B cell (primary cell): ENCODE measurements at regions not wholly inside any gene's neighbourhood (a gene's known extent, or its start where the extent isn't known, plus 50 kb on each side); places are given as distances from the start of the nearest gene placed in this dataset.

Experiments used
- ATAC-seq: fragments of 200-7000 bp; cut with Tn5 transposase; one replicate; pipeline ENCODE4 v1.10.0; 2021; ENCODE audit warnings: low read depth, mild to moderate bottlenecking, moderate number of reproducible peaks, moderate library complexity
- CTCF ChIA-PET: fragments of 350-600 bp; sonication (Branson Sonifier 250); formaldehyde crosslinking; loops from one replicate; lab custom pipeline; 2021; ENCODE audit warnings: antibody characterized with exemption, inconsistent platforms; lab: Charles Lee
- POLR2A ChIA-PET: fragments of 350-600 bp; sonication (Branson Sonifier 250); formaldehyde crosslinking; loops from one replicate; lab custom pipeline; 2021; ENCODE audit warnings: antibody characterized with exemption; lab: Charles Lee
- DNase-seq: peaks from one replicate; pipeline ENCODE4 v3.0.0; 2013
- H2AFZ ChIP-seq: 2 replicates; pipeline ENCODE4 v1.6.1; 2012; ENCODE audit warnings: mild to moderate bottlenecking, low read depth, low read length; ENCODE audit not compliant: insufficient read depth, poor library complexity, severe bottlenecking
- H3K27ac ChIP-seq, 2 donors: 1 replicate in 1 of 2; 2 replicates in 1 of 2; pipeline ENCODE4 v1.5.1; 2012 to 2013; ENCODE audit warnings: low read length in 2 of 2, mild to moderate bottlenecking in 2 of 2, moderate library complexity in 1 of 2
- H3K27me3 ChIP-seq, 4 experiments: fragments of 200-600 bp in 1 of 4; sonication (generic) in 1 of 4; replicated peaks in 1 of 4; 1 replicate in 2 of 4; 2 replicates in 2 of 4; pipeline versions ENCODE4 v1.6.1 to v1.7.0; 2013 to 2016; ENCODE audit warnings: low read length in 3 of 4, mild to moderate bottlenecking in 2 of 4, mixed read lengths in 1 of 4, moderate library complexity in 1 of 4; ENCODE audit not compliant: insufficient read depth in 4 of 4, control insufficient read depth in 3 of 4; ENCODE audit errors: control extremely low read depth in 1 of 4
- H3K36me3 ChIP-seq, 2 experiments: replicated peaks in 1 of 2; 1 replicate in 1 of 2; 2 replicates in 1 of 2; pipeline versions ENCODE4 v1.6.1 to v1.7.1; 2013; ENCODE audit warnings: low read length in 1 of 2; ENCODE audit not compliant: insufficient read depth in 2 of 2, control insufficient read depth in 1 of 2; ENCODE audit errors: control extremely low read depth in 1 of 2, extremely low read depth in 1 of 2
- H3K4me1 ChIP-seq, 2 donors: fragments of 200-600 bp in 1 of 2; sonication (generic) in 1 of 2; 1 replicate in 1 of 2; 2 replicates in 1 of 2; pipeline versions ENCODE4 v1.5.1 to v1.6.1; 2013 to 2017; ENCODE audit warnings: low read length in 2 of 2; ENCODE audit not compliant: control insufficient read depth in 2 of 2, insufficient read depth in 2 of 2
- H3K4me2 ChIP-seq: replicated peaks from 2 replicates; pipeline ENCODE3; 2012; ENCODE audit warnings: mild to moderate bottlenecking, low read depth, low read length; ENCODE audit not compliant: poor library complexity, severe bottlenecking
- H3K4me3 ChIP-seq, 5 experiments: fragments of 200-600 bp in 1 of 5; sonication (generic) in 1 of 5; 1 replicate in 3 of 5; 2 replicates in 2 of 5; pipeline versions ENCODE4 v1.5.1 to v1.7.0; 2011 to 2016; ENCODE audit warnings: low read length in 4 of 5, mild to moderate bottlenecking in 4 of 5, low read depth in 2 of 5, control low read depth in 1 of 5, moderate library complexity in 1 of 5; ENCODE audit not compliant: insufficient read depth in 1 of 5; ENCODE audit errors: control extremely low read depth in 1 of 5, extremely low read depth in 1 of 5
- H3K79me2 ChIP-seq: fragments of 200-600 bp; sonication (generic); one replicate; pipeline ENCODE4 v1.6.0; 2016; ENCODE audit warnings: low read length; ENCODE audit not compliant: control insufficient read depth, insufficient read depth
- H3K9ac ChIP-seq: fragments of 200-600 bp; sonication (generic); 2 replicates; pipeline ENCODE4 v1.6.1; 2017; ENCODE audit warnings: mild to moderate bottlenecking, low read length, moderate library complexity
- H3K9me3 ChIP-seq, 3 donors: one replicate each; pipeline versions ENCODE4 v1.6.1 to v1.7.1; 2013; ENCODE audit warnings: low read length in 2 of 3; ENCODE audit not compliant: control insufficient read depth in 2 of 3, insufficient read depth in 1 of 3; ENCODE audit errors: control extremely low read depth in 1 of 3
- H4K20me1 ChIP-seq: 2 replicates; pipeline ENCODE4 v1.6.0; 2012; ENCODE audit warnings: mild to moderate bottlenecking, low read length; ENCODE audit not compliant: insufficient read depth, control insufficient read depth, poor library complexity, severe bottlenecking
- H3K27ac Mint-ChIP-seq: one replicate; pipeline ENCODE4 v1.8.0; 2021; ENCODE audit warnings: mixed read lengths
- H3K27me3 Mint-ChIP-seq: one replicate; pipeline ENCODE4 v1.8.0; 2021; ENCODE audit warnings: mixed read lengths
- H3K4me1 Mint-ChIP-seq: one replicate; pipeline ENCODE4 v1.8.0; 2021; ENCODE audit warnings: mixed read lengths
- H3K4me3 Mint-ChIP-seq: one replicate; pipeline ENCODE4 v1.8.0; 2021; ENCODE audit warnings: mixed read lengths
- H3K9me3 Mint-ChIP-seq: one replicate; pipeline ENCODE4 v1.8.0; 2022; ENCODE audit warnings: mixed read lengths; ENCODE audit not compliant: insufficient read depth
- CTCF ChIP-seq: fragments of 200-600 bp; IDR thresholded peaks from one replicate; pipeline ENCODE4 v1.8.0; 2022; ENCODE audit warnings: antibody characterized with exemption, mild to moderate bottlenecking
- EZH2 ChIP-seq: IDR thresholded peaks from 2 replicates; pipeline ENCODE4 v1.6.1; 2012; ENCODE audit warnings: borderline replicate concordance, low read depth, mild to moderate bottlenecking, moderate library complexity, low read length; ENCODE audit not compliant: insufficient read depth, poor library complexity, severe bottlenecking
- WGBS: methylation state at CpG from one replicate; pipeline ENCODE4 v1.1.5; 2013; ENCODE audit warnings: missing lambda C conversion rate; ENCODE audit not compliant: insufficient coverage; 5-methylcytosine and 5-hydroxymethylcytosine counted together
- intact Hi-C: fragments of 100-400 bp; cut with micrococcal nuclease; formaldehyde crosslinking; loops from one replicate; pipeline ENCODE4 v1.10.0; 2022

- no peak for TF ChIP-seq CTCF
- no peak for TF ChIP-seq EZH2
- H3K9me3 Mint-ChIP-seq = peaks cover 2% of the 10 kb centered on the region
- H3K27ac Mint-ChIP-seq = no peak overlapping the region
- H3K27me3 Mint-ChIP-seq = no peaks in the 10 kb centered on the region
- H3K4me3 Mint-ChIP-seq = no peak overlapping the region
- Histone ChIP-seq H3K4me3 (no peak overlapping the region), H2AFZ (no peak overlapping the region), H3K9me3 (no peaks in the 10 kb centered on the region), H3K27me3 (no peaks in the 10 kb centered on the region), H3K4me1 (no peaks in the 10 kb centered on the region), H4K20me1 (no peaks in the 10 kb centered on the region), H3K27ac (no peak overlapping the region), H3K36me3 (no peaks in the 10 kb centered on the region), H3K79me2 (no peaks in the 10 kb centered on the region), H3K9ac (no peak overlapping the region), H3K4me2 (no peak overlapping the region)
- H3K4me1 Mint-ChIP-seq = no peaks in the 10 kb centered on the region
- no peak for ATAC-seq
- DNase-seq = no peak
- intact Hi-C loops = no loop called here
- ChIA-PET CTCF (no interaction called here), POLR2A (no interaction called here)
Observed at GRCh38 chr13:107822006-107822405, 393.3 kb downstream of the LIG4 start.

- TF ChIP-seq CTCF (no peak), EZH2 (no peak)
- no peaks in the 10 kb centered on the region for H4K20me1 ChIP-seq
- Mint-ChIP-seq H3K9me3 (peaks cover 2% of the 10 kb centered on the region), H3K4me3 (no peak overlapping the region), H3K27me3 (no peaks in the 10 kb centered on the region), H3K27ac (no peak overlapping the region), H3K4me1 (no peaks in the 10 kb centered on the region)
- no peaks in the 10 kb centered on the region for H3K9me3 ChIP-seq
- H3K9ac ChIP-seq = no peak overlapping the region
- ChIA-PET CTCF (no interaction called here), POLR2A (no interaction called here)
- H3K4me3 ChIP-seq = no peak overlapping the region
- no CpG with 5 or more reads among the region's 2 CpGs for WGBS
- H3K27me3 ChIP-seq = no peaks in the 10 kb centered on the region
- no peak for DNase-seq
- no peaks in the 10 kb centered on the region for H3K36me3 ChIP-seq
- H3K4me2 ChIP-seq = no peak overlapping the region
- no peaks in the 10 kb centered on the region for H3K4me1 ChIP-seq
- no peak overlapping the region for H3K27ac ChIP-seq
- ATAC-seq = no peak
- intact Hi-C loops = no loop called here
- no peaks in the 10 kb centered on the region for H3K79me2 ChIP-seq
- no peak overlapping the region for H2AFZ ChIP-seq
Observed at GRCh38 chr13:107821492-107821891, 393.8 kb downstream of the LIG4 start.
